SK-N-SH (cell line): ENCODE measurements at regions not wholly inside any gene's neighbourhood (a gene's known extent, or its start where the extent isn't known, plus 50 kb on each side); places are given as distances from the start of the nearest gene placed in this dataset.

ENCODE experiments used
- CTCF ChIA-PET: fragments of 300-600, 350-600 bp; formaldehyde crosslinking; extraction: SDS; loops from one replicate; lab custom pipeline; 2021; lab: Yijun Ruan, JAX
- POLR2A ChIA-PET: fragments of 350-600 bp; sonication (Branson Sonifier 250); formaldehyde crosslinking; extraction: SDS; loops from one replicate; lab custom pipeline; 2020; ENCODE audit warnings: antibody characterized with exemption, inconsistent platforms; lab: Yijun Ruan, JAX
- DNase-seq: peaks from one replicate; pipeline ENCODE4 v3.0.0; 2012
- H2AFZ ChIP-seq: fragments of 200-600 bp; sonication (generic); 2 replicates; pipeline ENCODE4 v1.8.1; 2016; ENCODE audit warnings: antibody characterized with exemption, mild to moderate bottlenecking, low read depth
- H3F3A ChIP-seq: fragments of 200-600 bp; sonication (generic); replicated peaks from 2 replicates; pipeline ENCODE3; 2016; ENCODE audit warnings: antibody characterized with exemption, mild to moderate bottlenecking; ENCODE audit not compliant: insufficient read depth
- H3K27ac ChIP-seq, 2 experiments: fragments of 200-500 bp in 1 of 2; fragments of 200-600 bp in 1 of 2; sonication (Bioruptor generic) in 1 of 2; sonication (generic), shearing (Covaris generic) in 1 of 2; 2 replicates each; pipeline versions ENCODE4 v1.5.1 to v1.6.1; 2014 to 2016; ENCODE audit warnings: low read depth in 2 of 2, inconsistent platforms in 1 of 2, low read length in 1 of 2, mild to moderate bottlenecking in 1 of 2, mixed read lengths in 1 of 2
- H3K27me3 ChIP-seq: fragments of 200-600 bp; sonication (generic), shearing (Covaris generic); 2 replicates; pipeline ENCODE4 v1.6.1; 2016; ENCODE audit warnings: mixed run types; ENCODE audit not compliant: insufficient read depth
- H3K36me3 ChIP-seq, 2 experiments: fragments of 200-500 bp in 1 of 2; fragments of 200-600 bp in 1 of 2; sonication (Bioruptor generic) in 1 of 2; sonication (generic) in 1 of 2; replicated peaks in 1 of 2; 2 replicates each; pipeline versions ENCODE3 to v1.5.1; 2014 to 2016; ENCODE audit warnings: low read length in 1 of 2, mild to moderate bottlenecking in 1 of 2; ENCODE audit not compliant: insufficient read depth in 2 of 2, control insufficient read depth in 1 of 2
- H3K4me1 ChIP-seq, 2 experiments: fragments of 200-500 bp in 1 of 2; fragments of 200-600 bp in 1 of 2; sonication (Bioruptor generic) in 1 of 2; sonication (generic), shearing (Covaris generic) in 1 of 2; 2 replicates each; pipeline versions ENCODE4 v1.5.1 to v1.6.1; 2014 to 2016; ENCODE audit warnings: low read depth in 1 of 2, low read length in 1 of 2, mixed run types in 1 of 2; ENCODE audit not compliant: insufficient read depth in 2 of 2, control insufficient read depth in 1 of 2
- H3K4me2 ChIP-seq: fragments of 200-600 bp; sonication (generic), shearing (Covaris generic); 2 replicates; pipeline ENCODE4 v1.6.1; 2017; ENCODE audit warnings: mixed run types
- H3K4me3 ChIP-seq, 2 experiments: fragments of 200-500 bp in 1 of 2; fragments of 200-600 bp in 1 of 2; sonication (Bioruptor generic) in 1 of 2; sonication (generic), shearing (Covaris generic) in 1 of 2; 2 replicates each; pipeline versions ENCODE4 v1.5.1 to v1.8.1; 2014 to 2016; ENCODE audit warnings: low read depth in 2 of 2, inconsistent platforms in 1 of 2, low read length in 1 of 2, mild to moderate bottlenecking in 1 of 2, mixed read lengths in 1 of 2, moderate library complexity in 1 of 2
- H3K79me2 ChIP-seq: fragments of 200-600 bp; sonication (generic); 2 replicates; pipeline ENCODE4 v1.8.1; 2017; ENCODE audit warnings: mild to moderate bottlenecking; ENCODE audit not compliant: insufficient read depth
- H3K9ac ChIP-seq: fragments of 200-600 bp; sonication (generic); 2 replicates; pipeline ENCODE4 v1.6.1; 2017; ENCODE audit warnings: mixed run types
- H3K9me2 ChIP-seq: fragments of 200-600 bp; sonication (generic); 2 replicates; pipeline ENCODE4 v1.6.1; 2017; ENCODE audit warnings: mixed run types
- H3K9me3 ChIP-seq: fragments of 200-600 bp; sonication (generic); 2 replicates; pipeline ENCODE4 v1.6.1; 2017; ENCODE audit warnings: mixed run types, mild to moderate bottlenecking, moderate library complexity
- H4K20me1 ChIP-seq: fragments of 200-600 bp; sonication (generic); 2 replicates; pipeline ENCODE4 v1.6.1; 2017; ENCODE audit warnings: mild to moderate bottlenecking, mixed run types; ENCODE audit not compliant: insufficient read depth
- ELF1 ChIP-seq: IDR thresholded peaks from 2 replicates; pipeline ENCODE4 v1.4.0; 2012
- EP300 ChIP-seq, 2 experiments: IDR thresholded peaks; 2 replicates each; pipeline versions ENCODE4 v1.4.0 to v1.6.1; 2012; ENCODE audit warnings: borderline replicate concordance in 1 of 2, low read depth in 1 of 2, low read length in 1 of 2
- FOXJ3 ChIP-seq: sonication (generic); formaldehyde crosslinking; IDR thresholded peaks from 2 replicates; pipeline ENCODE4 v1.5.1; 2020; ENCODE audit warnings: mild to moderate bottlenecking, missing genetic modification reagents
- FOXM1 ChIP-seq: IDR thresholded peaks from 2 replicates; pipeline ENCODE4 v1.4.0; 2012; ENCODE audit warnings: low read depth, mild to moderate bottlenecking
- GABPA ChIP-seq: IDR thresholded peaks from 2 replicates; pipeline ENCODE4 v1.4.0; 2012; ENCODE audit warnings: low read depth, mild to moderate bottlenecking
- JUND ChIP-seq: IDR thresholded peaks from 2 replicates; pipeline ENCODE4 v1.4.0; 2012
- MAX ChIP-seq: IDR thresholded peaks from 2 replicates; pipeline ENCODE4 v1.4.0; 2012; ENCODE audit warnings: low read depth
- MEF2A ChIP-seq: IDR thresholded peaks from 2 replicates; pipeline ENCODE4 v1.4.0; 2012; ENCODE audit warnings: low read depth, borderline replicate concordance
- NFIC ChIP-seq: IDR thresholded peaks from 2 replicates; pipeline ENCODE4 v1.4.0; 2012; ENCODE audit warnings: borderline replicate concordance
- RAD21 ChIP-seq: IDR thresholded peaks from 2 replicates; pipeline ENCODE4 v1.6.1; 2012; ENCODE audit warnings: mild to moderate bottlenecking, low read length
- RFX5 ChIP-seq: IDR thresholded peaks from 2 replicates; pipeline ENCODE4 v1.6.1; 2012; ENCODE audit warnings: mild to moderate bottlenecking, improper control_type of control experiment, low read length
- SIN3A ChIP-seq: IDR thresholded peaks from 2 replicates; pipeline ENCODE4 v1.6.1; 2012; ENCODE audit warnings: low read depth, mild to moderate bottlenecking, low read length, moderate library complexity, borderline replicate concordance
- SMC3 ChIP-seq: IDR thresholded peaks from 2 replicates; pipeline ENCODE4 v1.6.1; 2012; ENCODE audit warnings: low read depth, low read length, improper control_type of control experiment
- TAF1 ChIP-seq: IDR thresholded peaks from 2 replicates; pipeline ENCODE4 v1.6.1; 2012; ENCODE audit warnings: low read depth, mild to moderate bottlenecking, low read length, moderate library complexity, borderline replicate concordance
- TCF12 ChIP-seq: IDR thresholded peaks from 2 replicates; pipeline ENCODE4 v1.4.0; 2012
- TEAD4 ChIP-seq: IDR thresholded peaks from 2 replicates; pipeline ENCODE4 v1.4.0; 2012; ENCODE audit warnings: mild to moderate bottlenecking, borderline replicate concordance; ENCODE audit not compliant: insufficient read depth
- USF2 ChIP-seq: fragments of 150-350 bp; IDR thresholded peaks from 2 replicates; pipeline ENCODE4 v1.6.1; 2017; ENCODE audit warnings: antibody characterized with exemption, low read length, low read depth, borderline replicate concordance
- WGBS: methylation state at CpG from one replicate; pipeline ENCODE4 v1.1.6; 2017; ENCODE audit warnings: low lambda C conversion rate; 5-methylcytosine and 5-hydroxymethylcytosine counted together
- TF ChIP-seq, protein P1 (sequence below): fragments of 200-600 bp; sonication (generic); IDR thresholded peaks from 2 replicates; pipeline ENCODE4 v1.6.1; 2017; ENCODE audit warnings: antibody characterized with exemption, mild to moderate bottlenecking, moderate library complexity
- TF ChIP-seq, protein P2 (sequence below): IDR thresholded peaks from 2 replicates; pipeline ENCODE4 v1.4.0; 2012; ENCODE audit warnings: low read depth, borderline replicate concordance
- TF ChIP-seq, protein P3 (sequence below): IDR thresholded peaks from 2 replicates; pipeline ENCODE4 v1.6.1; 2012; ENCODE audit warnings: mild to moderate bottlenecking, low read depth, low read length, moderate library complexity

- H3K27me3 ChIP-seq, result no peaks in the 10 kb centered on the region
- no peak overlapping the region for H3K4me3 ChIP-seq
- no peak overlapping the region for H3K4me2 ChIP-seq
- no peaks in the 10 kb centered on the region for H3K36me3 ChIP-seq
- no peak for DNase-seq
- CTCF ChIA-PET, result interaction anchor here (1.1 kb wide), 1 partner anchor 926 kb away, joined by 4 read pairs; no protein-coding TSS in a partner anchor
- H3K9ac ChIP-seq, result no peak overlapping the region
- no peak overlapping the region for H2AFZ ChIP-seq
- H3K9me3 ChIP-seq, result no peaks in the 10 kb centered on the region
- no peaks in the 10 kb centered on the region for H3K79me2 ChIP-seq
- H4K20me1 ChIP-seq, result no peaks in the 10 kb centered on the region
- POLR2A ChIA-PET, result no interaction called here
- H3K27ac ChIP-seq, result no peak overlapping the region
- 66% methylated on average over 5 of the region's 5 CpGs for WGBS
- H3K9me2 ChIP-seq, result no peaks in the 10 kb centered on the region
- no peaks in the 10 kb centered on the region for H3K4me1 ChIP-seq
- TF ChIP-seq RFX5 (no peak), NFIC (no peak), TCF12 (no peak), MAX (no peak), SMC3 (no peak), SIN3A (no peak), TAF1 (no peak), FOXM1 (no peak), RAD21 (no peak), JUND (no peak), ELF1 (no peak), GABPA (no peak), MEF2A (no peak), EP300 (IDR thresholded peaks at IDR 0.05; ENCODE audit: borderline replicate concordance in 1 of 2, low read depth in 1 of 2, low read length in 1 of 2) (no peak), USF2 (no peak), TEAD4 (no peak), FOXJ3 (no peak)
- TF ChIP-seq, protein P1, sequence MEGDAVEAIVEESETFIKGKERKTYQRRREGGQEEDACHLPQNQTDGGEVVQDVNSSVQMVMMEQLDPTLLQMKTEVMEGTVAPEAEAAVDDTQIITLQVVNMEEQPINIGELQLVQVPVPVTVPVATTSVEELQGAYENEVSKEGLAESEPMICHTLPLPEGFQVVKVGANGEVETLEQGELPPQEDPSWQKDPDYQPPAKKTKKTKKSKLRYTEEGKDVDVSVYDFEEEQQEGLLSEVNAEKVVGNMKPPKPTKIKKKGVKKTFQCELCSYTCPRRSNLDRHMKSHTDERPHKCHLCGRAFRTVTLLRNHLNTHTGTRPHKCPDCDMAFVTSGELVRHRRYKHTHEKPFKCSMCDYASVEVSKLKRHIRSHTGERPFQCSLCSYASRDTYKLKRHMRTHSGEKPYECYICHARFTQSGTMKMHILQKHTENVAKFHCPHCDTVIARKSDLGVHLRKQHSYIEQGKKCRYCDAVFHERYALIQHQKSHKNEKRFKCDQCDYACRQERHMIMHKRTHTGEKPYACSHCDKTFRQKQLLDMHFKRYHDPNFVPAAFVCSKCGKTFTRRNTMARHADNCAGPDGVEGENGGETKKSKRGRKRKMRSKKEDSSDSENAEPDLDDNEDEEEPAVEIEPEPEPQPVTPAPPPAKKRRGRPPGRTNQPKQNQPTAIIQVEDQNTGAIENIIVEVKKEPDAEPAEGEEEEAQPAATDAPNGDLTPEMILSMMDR, result no peak
- TF ChIP-seq, protein P2, sequence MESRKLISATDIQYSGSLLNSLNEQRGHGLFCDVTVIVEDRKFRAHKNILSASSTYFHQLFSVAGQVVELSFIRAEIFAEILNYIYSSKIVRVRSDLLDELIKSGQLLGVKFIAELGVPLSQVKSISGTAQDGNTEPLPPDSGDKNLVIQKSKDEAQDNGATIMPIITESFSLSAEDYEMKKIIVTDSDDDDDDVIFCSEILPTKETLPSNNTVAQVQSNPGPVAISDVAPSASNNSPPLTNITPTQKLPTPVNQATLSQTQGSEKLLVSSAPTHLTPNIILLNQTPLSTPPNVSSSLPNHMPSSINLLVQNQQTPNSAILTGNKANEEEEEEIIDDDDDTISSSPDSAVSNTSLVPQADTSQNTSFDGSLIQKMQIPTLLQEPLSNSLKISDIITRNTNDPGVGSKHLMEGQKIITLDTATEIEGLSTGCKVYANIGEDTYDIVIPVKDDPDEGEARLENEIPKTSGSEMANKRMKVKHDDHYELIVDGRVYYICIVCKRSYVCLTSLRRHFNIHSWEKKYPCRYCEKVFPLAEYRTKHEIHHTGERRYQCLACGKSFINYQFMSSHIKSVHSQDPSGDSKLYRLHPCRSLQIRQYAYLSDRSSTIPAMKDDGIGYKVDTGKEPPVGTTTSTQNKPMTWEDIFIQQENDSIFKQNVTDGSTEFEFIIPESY, result no peak
- TF ChIP-seq, protein P3, sequence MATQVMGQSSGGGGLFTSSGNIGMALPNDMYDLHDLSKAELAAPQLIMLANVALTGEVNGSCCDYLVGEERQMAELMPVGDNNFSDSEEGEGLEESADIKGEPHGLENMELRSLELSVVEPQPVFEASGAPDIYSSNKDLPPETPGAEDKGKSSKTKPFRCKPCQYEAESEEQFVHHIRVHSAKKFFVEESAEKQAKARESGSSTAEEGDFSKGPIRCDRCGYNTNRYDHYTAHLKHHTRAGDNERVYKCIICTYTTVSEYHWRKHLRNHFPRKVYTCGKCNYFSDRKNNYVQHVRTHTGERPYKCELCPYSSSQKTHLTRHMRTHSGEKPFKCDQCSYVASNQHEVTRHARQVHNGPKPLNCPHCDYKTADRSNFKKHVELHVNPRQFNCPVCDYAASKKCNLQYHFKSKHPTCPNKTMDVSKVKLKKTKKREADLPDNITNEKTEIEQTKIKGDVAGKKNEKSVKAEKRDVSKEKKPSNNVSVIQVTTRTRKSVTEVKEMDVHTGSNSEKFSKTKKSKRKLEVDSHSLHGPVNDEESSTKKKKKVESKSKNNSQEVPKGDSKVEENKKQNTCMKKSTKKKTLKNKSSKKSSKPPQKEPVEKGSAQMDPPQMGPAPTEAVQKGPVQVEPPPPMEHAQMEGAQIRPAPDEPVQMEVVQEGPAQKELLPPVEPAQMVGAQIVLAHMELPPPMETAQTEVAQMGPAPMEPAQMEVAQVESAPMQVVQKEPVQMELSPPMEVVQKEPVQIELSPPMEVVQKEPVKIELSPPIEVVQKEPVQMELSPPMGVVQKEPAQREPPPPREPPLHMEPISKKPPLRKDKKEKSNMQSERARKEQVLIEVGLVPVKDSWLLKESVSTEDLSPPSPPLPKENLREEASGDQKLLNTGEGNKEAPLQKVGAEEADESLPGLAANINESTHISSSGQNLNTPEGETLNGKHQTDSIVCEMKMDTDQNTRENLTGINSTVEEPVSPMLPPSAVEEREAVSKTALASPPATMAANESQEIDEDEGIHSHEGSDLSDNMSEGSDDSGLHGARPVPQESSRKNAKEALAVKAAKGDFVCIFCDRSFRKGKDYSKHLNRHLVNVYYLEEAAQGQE, result no peak
- no peaks in the 10 kb centered on the region for H3F3A ChIP-seq
Measured at GRCh38 chr9:82612942-82613341, 450.0 kb downstream of the RASEF start.
